Pancreas (tissue), 10 donors: ENCODE measurements at regions not wholly inside any gene's neighbourhood (a gene's known extent, or its start where the extent isn't known, plus 50 kb on each side); places are given as distances from the start of the nearest gene placed in this dataset.

Source experiments
- ATAC-seq, 4 donors: fragments of 200-7000 bp; cut with Tn5 transposase; one replicate each; pipeline versions ENCODE4 v1.8.0 to v1.9.1; 2020; ENCODE audit warnings: mild to moderate bottlenecking in 4 of 4, moderate library complexity in 4 of 4
- DNase-seq, 6 donors: peaks; one replicate each; pipeline ENCODE4 v3.0.0-alpha.2; 2020
- FAIRE-seq: peaks from 2 replicates; lab custom pipeline; 2012; peaks lifted over from hg19 to GRCh38; lab: Jason Lieb, UNC
- H3K27ac ChIP-seq, 4 donors: fragments of 200-600 bp; sonication (generic); 1 replicate in 3 of 4; 2 replicates in 1 of 4; pipeline versions ENCODE4 v1.5.0 to v1.8.0; 2020
- H3K27me3 ChIP-seq, 4 donors: fragments of 200-600 bp; one replicate each; pipeline ENCODE4 v1.8.0; 2021
- H3K36me3 ChIP-seq, 3 donors: fragments of 200-600 bp; sonication (generic) in 1 of 3; one replicate each; pipeline versions ENCODE4 v1.5.0 to v1.8.0; 2020 to 2021
- H3K4me1 ChIP-seq, 3 donors: fragments of 200-600 bp; one replicate each; pipeline ENCODE4 v1.8.0; 2021
- H3K4me3 ChIP-seq, 4 donors: fragments of 200-600 bp; sonication (generic) in 2 of 4; one replicate each; pipeline versions ENCODE4 v1.5.0 to v1.8.0; 2020 to 2021
- H3K9me3 ChIP-seq, 4 donors: fragments of 200-600 bp; one replicate each; pipeline ENCODE4 v1.8.0; 2021
- WGBS, 2 donors: extraction: QIAGEN DNeasy Blood & Tissue Kit; methylation state at CpG; one replicate each; pipeline ENCODE4 v1.1.7; 2013; 5-methylcytosine and 5-hydroxymethylcytosine counted together
- intact Hi-C, 3 donors: fragments of 100-400 bp; cut with DNase I; formaldehyde crosslinking; loops; one replicate each; pipeline versions ENCODE4 v1.11.1 to v1.14.2; 2022
- TF ChIP-seq, protein P1 (sequence below), 4 donors: fragments of 200-600 bp; sonication (generic) in 3 of 4; IDR thresholded peaks; one replicate each; pipeline versions ENCODE4 v1.5.0 to v1.8.0; 2021; ENCODE audit warnings: antibody characterized with exemption in 4 of 4
- donor health status: healthy with polysubstance abuse.
- donor health status: DM: no; HTN: no; CAD: no; lungs with moderate emphysema.
- donor health status: DM: no; HTN: no; CAD: no.
- donor health status: control.
- donor health status: control.
- donor health status: Bipolar disorder and iron deficiency.
- donor health status: DM: yes; HTN: yes; CAD: no.
- donor health status: DM: no; HTN: no; CAD: no.
- donor health status: DM: no; HTN: no; CAD: no.
- donor health status: DM: yes; HTN: yes; CAD: no.

DNA sequence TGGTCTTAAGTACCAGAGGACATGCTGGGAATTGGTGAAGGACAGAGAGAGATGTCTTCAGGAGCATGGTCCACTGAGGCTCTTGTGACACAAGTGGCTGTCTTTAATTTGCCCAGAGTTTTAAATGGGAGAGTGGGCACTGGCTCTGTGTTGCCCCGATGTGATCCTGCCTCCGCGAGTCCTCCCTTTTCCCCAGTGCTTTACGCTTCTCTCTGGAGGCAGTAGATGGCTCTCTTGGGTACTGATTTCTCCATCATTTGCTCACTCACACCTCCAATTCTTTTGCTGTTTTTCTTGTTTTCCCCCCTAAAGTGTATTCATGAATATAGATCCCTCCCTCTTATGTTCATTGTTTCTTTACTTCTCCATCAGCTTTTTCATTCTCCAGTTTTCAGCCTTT is 74.3 kb downstream of the EMP1 start:
- 74 to 91% methylated on average over 4 of the region's 4 CpGs for WGBS, 2 donors

More for the DNA sequence above, 74.3 kb downstream of the EMP1 start:
- Histone ChIP-seq H3K4me3 (no peak overlapping the region), H3K9me3 (no peaks in the 10 kb centered on the region), H3K4me1 (no peaks in the 10 kb centered on the region), H3K36me3 (no peaks in the 10 kb centered on the region), H3K27ac (no peak overlapping the region), H3K27me3 (peaks cover 0 to 10% (median 0%) of the 10 kb centered on the region in 4 donors)
- TF ChIP-seq, protein P1, sequence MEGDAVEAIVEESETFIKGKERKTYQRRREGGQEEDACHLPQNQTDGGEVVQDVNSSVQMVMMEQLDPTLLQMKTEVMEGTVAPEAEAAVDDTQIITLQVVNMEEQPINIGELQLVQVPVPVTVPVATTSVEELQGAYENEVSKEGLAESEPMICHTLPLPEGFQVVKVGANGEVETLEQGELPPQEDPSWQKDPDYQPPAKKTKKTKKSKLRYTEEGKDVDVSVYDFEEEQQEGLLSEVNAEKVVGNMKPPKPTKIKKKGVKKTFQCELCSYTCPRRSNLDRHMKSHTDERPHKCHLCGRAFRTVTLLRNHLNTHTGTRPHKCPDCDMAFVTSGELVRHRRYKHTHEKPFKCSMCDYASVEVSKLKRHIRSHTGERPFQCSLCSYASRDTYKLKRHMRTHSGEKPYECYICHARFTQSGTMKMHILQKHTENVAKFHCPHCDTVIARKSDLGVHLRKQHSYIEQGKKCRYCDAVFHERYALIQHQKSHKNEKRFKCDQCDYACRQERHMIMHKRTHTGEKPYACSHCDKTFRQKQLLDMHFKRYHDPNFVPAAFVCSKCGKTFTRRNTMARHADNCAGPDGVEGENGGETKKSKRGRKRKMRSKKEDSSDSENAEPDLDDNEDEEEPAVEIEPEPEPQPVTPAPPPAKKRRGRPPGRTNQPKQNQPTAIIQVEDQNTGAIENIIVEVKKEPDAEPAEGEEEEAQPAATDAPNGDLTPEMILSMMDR (IDR thresholded peaks at IDR 0.05): no peak
- no peak for DNase-seq
- FAIRE-seq: no peak
- intact Hi-C loops: loop anchor here in 1 of 3 donors (10.0 kb wide), 1 partner anchor 394 kb away; no protein-coding TSS in a partner anchor
- no peak for ATAC-seq
